ENCODE measurements at regions not wholly inside any gene's neighbourhood (a gene's known extent, or its start where the extent isn't known, plus 50 kb on each side); places are given as distances from the start of the nearest gene placed in this dataset.

- H3K27ac Mint-ChIP-seq: no peak overlapping the region
- no peaks in the 10 kb centered on the region for H3K27me3 Mint-ChIP-seq
These were observed 645.0 kb downstream of the PTPRC start for GRCh38 chr1:199283794-199284193.

GRCh38 chr1:199287206-199287605, 648.4 kb downstream of the PTPRC start:
- H3K4me3 Mint-ChIP-seq (ENCODE audit: low read depth): no peak overlapping the region
- DNase-seq (ENCODE audit: low spot score, unreplicated experiment): no peak
- H3K36me3 Mint-ChIP-seq (ENCODE audit: insufficient read depth): no peaks in the 10 kb centered on the region
- no peaks in the 10 kb centered on the region for H3K4me1 Mint-ChIP-seq (ENCODE audit: low read depth)
- no peaks in the 10 kb centered on the region for H3K9me3 Mint-ChIP-seq (ENCODE audit: low read depth)
- H3K27ac Mint-ChIP-seq: no peak overlapping the region
- TF ChIP-seq CTCF (IDR thresholded peaks at IDR 0.05; ENCODE audit: unreplicated experiment): no peak
- no peaks in the 10 kb centered on the region for H3K27me3 Mint-ChIP-seq

More at GRCh38 chr1:199283794-199284193, 645.0 kb downstream of the PTPRC start:
- H3K36me3 Mint-ChIP-seq (ENCODE audit: insufficient read depth): no peaks in the 10 kb centered on the region
- H3K4me3 Mint-ChIP-seq (ENCODE audit: low read depth): no peak overlapping the region
- no peak for DNase-seq (ENCODE audit: low spot score, unreplicated experiment)
- H3K4me1 Mint-ChIP-seq (ENCODE audit: low read depth): no peaks in the 10 kb centered on the region
- no peak for TF ChIP-seq CTCF (IDR thresholded peaks at IDR 0.05; ENCODE audit: unreplicated experiment)
- H3K9me3 Mint-ChIP-seq (ENCODE audit: low read depth): no peaks in the 10 kb centered on the region

- Mint-ChIP-seq H3K27ac (no peak overlapping the region), H3K4me1 (ENCODE audit: low read depth) (no peaks in the 10 kb centered on the region), H3K9me3 (ENCODE audit: low read depth) (no peaks in the 10 kb centered on the region), H3K27me3 (no peaks in the 10 kb centered on the region), H3K4me3 (ENCODE audit: low read depth) (no peak overlapping the region), H3K36me3 (ENCODE audit: insufficient read depth) (no peaks in the 10 kb centered on the region)
- TF ChIP-seq CTCF (IDR thresholded peaks at IDR 0.05; ENCODE audit: unreplicated experiment): no peak
- DNase-seq (ENCODE audit: low spot score, unreplicated experiment): no peak
These were observed 648.8 kb downstream of the PTPRC start for GRCh38 chr1:199287647-199288046.

GRCh38 chr1:199290186-199290585, 651.3 kb downstream of the PTPRC start:
- no peak for DNase-seq (ENCODE audit: low spot score, unreplicated experiment)
- no peaks in the 10 kb centered on the region for H3K9me3 Mint-ChIP-seq (ENCODE audit: low read depth)
- no peak overlapping the region for H3K27ac Mint-ChIP-seq
- H3K27me3 Mint-ChIP-seq: no peaks in the 10 kb centered on the region
- H3K36me3 Mint-ChIP-seq (ENCODE audit: insufficient read depth): no peaks in the 10 kb centered on the region
- no peak for TF ChIP-seq CTCF (IDR thresholded peaks at IDR 0.05; ENCODE audit: unreplicated experiment)
- no peak overlapping the region for H3K4me3 Mint-ChIP-seq (ENCODE audit: low read depth)
- no peaks in the 10 kb centered on the region for H3K4me1 Mint-ChIP-seq (ENCODE audit: low read depth)

GRCh38 chr1:199291022-199291740, 652.3 kb downstream of the PTPRC start:
- Mint-ChIP-seq H3K27me3 (no peaks in the 10 kb centered on the region), H3K36me3 (ENCODE audit: insufficient read depth) (no peaks in the 10 kb centered on the region), H3K4me3 (ENCODE audit: low read depth) (no peak overlapping the region), H3K9me3 (ENCODE audit: low read depth) (no peaks in the 10 kb centered on the region), H3K27ac (no peak overlapping the region), H3K4me1 (ENCODE audit: low read depth) (peaks cover 3% of the 10 kb centered on the region)
- no peak for TF ChIP-seq CTCF (IDR thresholded peaks at IDR 0.05; ENCODE audit: unreplicated experiment)
- DNase-seq (ENCODE audit: low spot score, unreplicated experiment): no peak
